Adrenal gland (tissue), 5 donors: ENCODE measurements at regions not wholly inside any gene's neighbourhood (a gene's known extent, or its start where the extent isn't known, plus 50 kb on each side); places are given as distances from the start of the nearest gene placed in this dataset.

Experiments
- POLR2A ChIP-seq, 2 donors: fragments of 450-650 bp; IDR thresholded peaks; one replicate each; pipeline ENCODE4 v1.6.1; 2017; ENCODE audit warnings: antibody characterized with exemption in 2 of 2, mild to moderate bottlenecking in 2 of 2, moderate library complexity in 1 of 2
- TF ChIP-seq, protein P1 (sequence below), 6 experiments: fragments of 450-650 bp in 4 of 6; fragments of 200-600 bp in 2 of 6; sonication (generic) in 1 of 6; IDR thresholded peaks; 1 replicate in 5 of 6; 2 replicates in 1 of 6; pipeline versions ENCODE4 v1.5.1 to v1.8.0; 2016 to 2021; ENCODE audit warnings: antibody characterized with exemption in 6 of 6, mild to moderate bottlenecking in 2 of 6, moderate library complexity in 1 of 6
- donor health status: DM: no; HTN: no; CAD: no.

DNA sequence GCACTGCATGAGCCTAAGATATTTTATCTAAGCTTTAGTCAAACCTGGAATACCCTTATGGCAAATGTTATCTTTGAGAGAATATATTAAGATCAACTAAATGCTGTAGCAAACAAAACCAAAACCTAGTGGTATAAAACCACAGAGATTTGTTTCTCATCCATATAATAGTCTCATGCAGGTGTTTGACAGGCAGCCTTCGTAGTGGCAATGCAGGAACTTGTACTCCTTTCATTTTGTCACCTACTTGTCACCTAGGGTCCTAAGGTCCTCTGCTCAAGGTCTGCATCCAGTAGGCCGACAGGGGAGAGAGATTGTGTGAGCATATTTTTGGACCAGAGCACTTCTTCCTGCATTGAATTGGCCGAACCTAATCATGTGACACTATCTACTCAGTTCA, 352.6 kb downstream of the GPR37 start:
- TF ChIP-seq, protein P1, sequence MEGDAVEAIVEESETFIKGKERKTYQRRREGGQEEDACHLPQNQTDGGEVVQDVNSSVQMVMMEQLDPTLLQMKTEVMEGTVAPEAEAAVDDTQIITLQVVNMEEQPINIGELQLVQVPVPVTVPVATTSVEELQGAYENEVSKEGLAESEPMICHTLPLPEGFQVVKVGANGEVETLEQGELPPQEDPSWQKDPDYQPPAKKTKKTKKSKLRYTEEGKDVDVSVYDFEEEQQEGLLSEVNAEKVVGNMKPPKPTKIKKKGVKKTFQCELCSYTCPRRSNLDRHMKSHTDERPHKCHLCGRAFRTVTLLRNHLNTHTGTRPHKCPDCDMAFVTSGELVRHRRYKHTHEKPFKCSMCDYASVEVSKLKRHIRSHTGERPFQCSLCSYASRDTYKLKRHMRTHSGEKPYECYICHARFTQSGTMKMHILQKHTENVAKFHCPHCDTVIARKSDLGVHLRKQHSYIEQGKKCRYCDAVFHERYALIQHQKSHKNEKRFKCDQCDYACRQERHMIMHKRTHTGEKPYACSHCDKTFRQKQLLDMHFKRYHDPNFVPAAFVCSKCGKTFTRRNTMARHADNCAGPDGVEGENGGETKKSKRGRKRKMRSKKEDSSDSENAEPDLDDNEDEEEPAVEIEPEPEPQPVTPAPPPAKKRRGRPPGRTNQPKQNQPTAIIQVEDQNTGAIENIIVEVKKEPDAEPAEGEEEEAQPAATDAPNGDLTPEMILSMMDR (IDR thresholded peaks at IDR 0.05), result no peak
- TF ChIP-seq POLR2A (IDR thresholded peaks at IDR 0.05), result no peak
